Activated naive CD8-positive, alpha-beta T cell treated with anti-CD3 and anti-CD28 coated beads for 36 hours (primary cell): ENCODE measurements at regions not wholly inside any gene's neighbourhood (a gene's known extent, or its start where the extent isn't known, plus 50 kb on each side); places are given as distances from the start of the nearest gene placed in this dataset.
"Not testable (repeated sequence)": the region's sequence is repeated elsewhere in the genome, so short reads cannot be mapped to it uniquely, and the experiment has no call there.

ENCODE experiments used
- DNase-seq: peaks from one replicate; pipeline ENCODE4 v3.0.0; 2021
- H3K27ac Mint-ChIP-seq: one replicate; pipeline ENCODE4 v1.8.0; 2022; ENCODE audit warnings: mild to moderate bottlenecking, moderate library complexity, mixed read lengths
- H3K27me3 Mint-ChIP-seq: one replicate; pipeline ENCODE4 v1.8.0; 2022; ENCODE audit warnings: mild to moderate bottlenecking, mixed read lengths
- H3K36me3 Mint-ChIP-seq: one replicate; pipeline ENCODE4 v1.8.0; 2021; ENCODE audit warnings: mild to moderate bottlenecking, mixed read lengths
- H3K4me1 Mint-ChIP-seq: one replicate; pipeline ENCODE4 v1.8.0; 2021; ENCODE audit warnings: mixed read lengths
- H3K4me3 Mint-ChIP-seq: one replicate; pipeline ENCODE4 v1.8.0; 2022; ENCODE audit warnings: mild to moderate bottlenecking, moderate library complexity, mixed read lengths
- H3K9me3 Mint-ChIP-seq: one replicate; pipeline ENCODE4 v1.8.0; 2022; ENCODE audit warnings: mixed read lengths

DNA sequence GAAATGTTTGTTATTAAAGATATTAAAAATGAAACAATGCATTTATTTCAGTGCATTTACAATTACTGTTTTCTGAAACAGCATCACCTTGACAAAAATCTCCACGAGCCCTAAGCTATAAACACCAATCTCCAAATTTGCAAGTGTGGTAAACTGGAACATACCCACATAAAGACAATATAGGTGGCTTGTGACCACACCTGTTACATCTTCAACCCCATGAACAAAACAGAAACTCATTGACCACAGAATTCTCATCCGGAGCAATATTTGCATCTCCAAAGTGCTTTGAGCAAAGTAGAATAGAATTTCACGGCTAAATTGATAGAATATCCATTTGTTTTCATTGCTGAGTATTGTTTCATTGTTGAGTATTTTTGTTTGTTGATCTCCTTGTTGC, 375.2 kb upstream of the FLRT2 start:
- Mint-ChIP-seq H3K27me3 (no peaks in the 10 kb centered on the region), H3K9me3 (peaks cover 5% of the 10 kb centered on the region), H3K4me3 (no peak overlapping the region), H3K27ac (no peak overlapping the region), H3K36me3 (no peaks in the 10 kb centered on the region), H3K4me1 (no peaks in the 10 kb centered on the region)
- DNase-seq: no peak

DNA sequence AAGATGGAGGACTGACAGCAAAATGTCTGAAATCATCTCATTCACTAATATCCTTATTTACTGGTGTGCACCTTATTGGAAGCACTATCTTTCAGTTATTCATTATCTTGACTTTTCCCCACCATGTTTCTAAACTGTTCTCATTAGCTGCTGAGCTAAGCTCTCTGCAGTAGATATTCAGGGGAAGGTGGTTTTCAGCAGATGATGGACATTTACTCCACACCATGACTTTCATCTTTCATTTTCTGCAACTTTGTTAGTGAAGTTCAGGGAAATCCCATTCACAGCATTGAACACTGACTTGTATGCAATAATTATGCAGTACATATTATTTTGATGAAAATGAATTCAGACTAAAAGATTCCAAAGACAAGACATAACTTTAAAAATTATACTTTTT, 373.6 kb upstream of the FLRT2 start:
- Mint-ChIP-seq H3K9me3 (peaks cover 4% of the 10 kb centered on the region), H3K4me3 (no peak overlapping the region), H3K4me1 (no peaks in the 10 kb centered on the region), H3K36me3 (no peaks in the 10 kb centered on the region), H3K27ac (no peak overlapping the region), H3K27me3 (no peaks in the 10 kb centered on the region)
- DNase-seq: no peak

DNA sequence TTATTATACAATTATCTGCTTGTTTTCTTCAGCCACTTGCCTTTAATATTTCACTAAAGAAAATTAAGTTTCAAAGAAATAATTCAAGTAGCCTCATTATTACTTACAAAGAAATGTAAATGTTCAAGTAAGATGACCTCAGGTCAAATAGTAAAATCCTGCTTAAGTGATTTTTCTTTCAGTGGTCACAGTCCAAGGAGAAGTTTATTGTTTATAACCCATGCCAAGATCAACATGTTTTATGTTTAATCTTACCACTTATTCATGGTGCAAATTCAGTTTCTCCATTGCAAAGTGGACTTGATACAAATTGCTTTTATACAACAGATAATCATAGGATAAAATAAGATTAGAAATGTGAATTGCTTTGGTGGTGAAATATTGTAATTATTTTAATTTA, 370.2 kb upstream of the FLRT2 start:
- H3K27ac Mint-ChIP-seq: no peak overlapping the region

DNA sequence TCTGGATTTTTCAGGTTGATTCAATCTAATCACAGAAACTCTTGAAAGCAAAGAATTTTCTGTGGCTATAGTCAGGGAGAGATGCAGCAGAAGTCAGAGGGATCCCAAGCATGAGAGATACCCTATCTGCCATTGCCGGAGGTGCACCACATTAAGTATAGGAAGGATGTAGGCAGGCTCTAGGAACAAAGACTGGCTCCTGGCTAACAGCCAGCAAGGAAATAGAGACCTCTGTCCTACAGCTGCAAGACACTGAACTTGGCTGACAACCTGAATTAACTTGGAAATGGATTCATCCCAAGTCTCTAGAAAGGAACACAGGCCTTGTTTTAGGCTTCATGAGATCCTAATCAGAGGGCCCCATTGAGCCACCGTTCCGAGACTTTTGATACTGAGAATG, 364.9 kb upstream of the FLRT2 start:
- Mint-ChIP-seq H3K9me3 (peaks cover 6% of the 10 kb centered on the region), H3K4me3 (no peak overlapping the region), H3K27ac (no peak overlapping the region), H3K4me1 (no peaks in the 10 kb centered on the region), H3K27me3 (no peaks in the 10 kb centered on the region), H3K36me3 (no peaks in the 10 kb centered on the region)
- no peak for DNase-seq

More for the DNA sequence above, 370.2 kb upstream of the FLRT2 start:
- Mint-ChIP-seq H3K27me3 (no peaks in the 10 kb centered on the region), H3K36me3 (no peaks in the 10 kb centered on the region), H3K4me1 (no peaks in the 10 kb centered on the region), H3K4me3 (no peak overlapping the region), H3K9me3 (peaks cover 8% of the 10 kb centered on the region)
- no peak for DNase-seq

DNA sequence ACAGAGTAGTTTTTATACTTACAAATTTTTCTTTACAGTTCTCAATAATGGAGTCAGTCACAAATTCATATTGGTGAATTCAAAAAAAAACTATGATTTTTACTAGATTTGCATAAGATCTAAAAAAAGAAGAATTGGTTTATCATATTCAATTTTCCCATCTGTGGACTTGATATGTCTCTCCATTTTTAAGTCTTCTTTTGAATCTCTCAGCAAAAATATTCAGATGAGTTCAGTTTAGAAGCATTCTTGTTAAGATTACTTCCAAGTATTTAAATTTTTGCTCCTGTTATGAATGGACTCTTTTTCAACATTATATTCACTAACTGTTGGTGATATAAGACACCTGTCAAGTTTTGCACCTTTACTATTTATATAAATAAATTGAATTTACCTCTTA, 360.6 kb upstream of the FLRT2 start:
- Mint-ChIP-seq H3K4me3 (no peak overlapping the region), H3K36me3 (no peaks in the 10 kb centered on the region), H3K27me3 (no peaks in the 10 kb centered on the region), H3K27ac (no peak overlapping the region), H3K9me3 (no peaks in the 10 kb centered on the region), H3K4me1 (no peaks in the 10 kb centered on the region)
- no peak for DNase-seq

DNA sequence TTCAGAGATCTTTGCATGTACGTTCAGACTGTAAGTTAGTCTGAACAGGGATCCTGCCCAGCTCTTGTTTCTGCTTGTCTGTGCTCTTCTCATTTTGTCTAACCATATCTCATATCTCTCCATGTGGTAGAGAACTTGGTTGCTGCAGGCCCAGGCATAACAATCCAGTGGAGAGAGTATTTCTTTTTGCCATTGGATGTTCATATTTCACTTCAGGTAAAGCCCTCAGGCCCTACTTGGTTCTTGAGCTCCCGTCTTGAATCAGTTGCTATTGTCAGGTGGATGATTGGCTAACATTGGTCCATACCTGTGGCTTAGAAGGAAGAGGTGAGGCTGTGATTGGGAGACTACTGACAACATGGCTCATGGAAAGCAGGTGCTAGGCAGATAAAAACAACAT, 357.7 kb upstream of the FLRT2 start:
- Mint-ChIP-seq H3K27me3 (no peaks in the 10 kb centered on the region), H3K9me3 (no peaks in the 10 kb centered on the region), H3K27ac (no peak overlapping the region), H3K4me3 (no peak overlapping the region), H3K36me3 (no peaks in the 10 kb centered on the region), H3K4me1 (no peaks in the 10 kb centered on the region)
- no peak for DNase-seq

DNA sequence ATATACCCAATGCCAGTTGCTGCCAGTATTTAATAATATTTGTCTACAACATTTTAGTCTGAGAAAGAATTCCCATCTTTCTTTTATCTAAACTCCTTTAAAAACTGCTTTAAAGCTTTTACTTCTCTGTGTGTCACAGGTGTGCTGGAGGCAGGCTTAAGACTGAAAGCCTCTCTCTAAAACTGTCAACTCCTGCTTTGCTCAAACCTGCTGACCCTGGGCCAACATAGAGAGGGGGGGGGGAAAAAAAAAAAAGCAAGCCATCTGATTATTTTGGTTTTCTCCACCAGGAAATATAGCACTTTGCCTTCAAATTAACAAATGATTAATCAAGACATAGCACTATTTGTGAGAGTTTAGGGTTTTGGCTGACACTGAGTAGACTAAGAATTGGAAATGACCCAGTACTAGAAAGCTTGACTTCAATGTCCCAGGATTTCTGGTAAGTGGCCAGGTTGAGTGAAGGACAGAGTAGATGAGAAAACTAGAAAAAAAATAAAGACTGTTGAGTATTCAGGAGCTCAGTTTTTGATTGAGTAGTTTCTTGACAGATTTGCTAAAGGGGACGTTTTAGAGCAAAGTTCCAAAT, 357.0 kb upstream of the FLRT2 start:
- no peak for DNase-seq
- H3K27me3 Mint-ChIP-seq: no peaks in the 10 kb centered on the region
- no peak overlapping the region for H3K4me3 Mint-ChIP-seq
- peaks cover 3% of the 10 kb centered on the region for H3K9me3 Mint-ChIP-seq
- no peak overlapping the region for H3K27ac Mint-ChIP-seq
- H3K36me3 Mint-ChIP-seq: no peaks in the 10 kb centered on the region
- H3K4me1 Mint-ChIP-seq: no peaks in the 10 kb centered on the region

DNA sequence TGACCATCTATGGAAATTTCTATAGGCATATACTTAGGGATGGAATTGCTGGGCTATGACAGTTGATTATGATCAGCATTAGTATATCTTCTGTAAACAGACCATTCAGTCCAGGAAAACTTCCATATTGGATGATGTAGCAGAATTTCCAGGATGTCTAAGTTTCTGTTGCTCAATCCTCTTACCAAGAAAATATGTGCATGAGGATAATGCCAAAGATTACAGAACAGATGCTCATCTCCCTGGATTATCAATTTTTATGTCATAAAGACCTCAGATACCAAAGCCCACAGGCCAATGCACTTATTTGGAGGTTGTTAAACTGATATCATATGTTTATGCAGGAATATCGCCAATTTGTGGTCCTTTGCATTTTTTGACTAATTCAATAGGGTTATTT, 354.4 kb upstream of the FLRT2 start:
- Mint-ChIP-seq H3K27me3 (no peaks in the 10 kb centered on the region), H3K4me1 (no peaks in the 10 kb centered on the region), H3K4me3 (no peak overlapping the region), H3K9me3 (peaks cover 3% of the 10 kb centered on the region), H3K27ac (no peak overlapping the region), H3K36me3 (no peaks in the 10 kb centered on the region)
- no peak for DNase-seq

DNA sequence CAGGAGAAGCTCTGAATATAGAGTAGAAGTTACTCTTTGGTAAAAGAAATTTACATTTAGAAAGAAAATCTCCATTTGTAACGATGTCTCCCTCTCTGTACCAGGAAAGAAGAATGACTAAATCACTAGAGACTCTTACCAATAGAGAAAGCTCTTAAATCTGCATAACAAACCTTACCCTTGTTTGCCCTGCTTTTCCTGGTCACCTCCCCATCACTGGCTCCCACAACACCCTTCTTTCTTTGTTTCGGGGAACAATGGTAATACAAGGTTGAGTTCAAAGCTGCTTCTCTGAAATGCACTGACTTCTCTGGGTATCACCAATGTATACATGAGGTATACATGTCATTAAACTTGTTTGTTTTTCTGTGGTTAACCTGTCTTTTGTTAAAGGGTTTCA, 351.1 kb upstream of the FLRT2 start:
- Mint-ChIP-seq H3K9me3 (peaks cover 3% of the 10 kb centered on the region), H3K4me3 (no peak overlapping the region), H3K27me3 (no peaks in the 10 kb centered on the region), H3K27ac (no peak overlapping the region), H3K4me1 (no peaks in the 10 kb centered on the region), H3K36me3 (no peaks in the 10 kb centered on the region)
- DNase-seq: no peak

DNA sequence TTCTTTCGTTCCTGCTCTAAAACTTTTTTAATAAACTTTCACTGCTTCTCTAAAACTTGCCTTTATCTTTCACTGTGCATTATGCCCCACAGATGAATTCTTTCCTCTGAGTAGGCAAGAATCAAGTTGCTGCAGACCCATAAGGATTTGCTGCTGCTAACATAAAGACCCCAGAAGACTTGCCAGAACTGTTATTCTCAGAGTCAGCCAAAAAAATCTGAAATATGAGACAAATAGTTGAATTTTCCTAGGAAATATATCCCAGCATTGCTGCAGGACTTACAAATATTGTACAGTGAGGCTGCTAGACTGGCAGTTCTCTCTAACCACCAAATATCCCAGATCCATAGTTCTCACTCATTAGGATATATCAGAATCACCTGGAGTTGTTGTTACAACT, 349.1 kb upstream of the FLRT2 start:
- Mint-ChIP-seq H3K4me3 (no peak overlapping the region), H3K27ac (no peak overlapping the region), H3K36me3 (no peaks in the 10 kb centered on the region), H3K4me1 (no peaks in the 10 kb centered on the region), H3K27me3 (no peaks in the 10 kb centered on the region), H3K9me3 (peaks cover 3% of the 10 kb centered on the region)
- DNase-seq: no peak

DNA sequence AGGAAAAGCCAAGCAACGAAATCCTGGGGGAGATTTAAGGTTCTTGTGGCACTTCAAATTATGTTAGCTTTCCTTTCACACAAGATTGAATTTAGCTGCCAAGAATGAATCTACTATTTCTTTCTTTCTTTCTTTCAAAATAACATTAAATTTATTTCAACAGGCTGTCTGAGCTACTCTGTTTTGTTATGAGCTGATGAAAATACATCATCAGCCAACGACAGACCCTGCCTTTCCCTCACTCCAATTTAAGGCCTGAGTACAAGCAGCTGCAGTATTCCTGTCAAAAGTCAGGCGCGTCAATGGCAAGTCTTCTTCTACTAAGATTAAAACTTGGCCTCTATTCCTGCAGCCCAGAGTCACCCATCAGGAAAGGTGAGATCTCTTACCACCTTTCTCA, 347.7 kb upstream of the FLRT2 start:
- peaks cover 3% of the 10 kb centered on the region for H3K9me3 Mint-ChIP-seq
- H3K27ac Mint-ChIP-seq: no peak overlapping the region
- H3K4me1 Mint-ChIP-seq: no peaks in the 10 kb centered on the region
- H3K36me3 Mint-ChIP-seq: no peaks in the 10 kb centered on the region
- no peak overlapping the region for H3K4me3 Mint-ChIP-seq
- no peaks in the 10 kb centered on the region for H3K27me3 Mint-ChIP-seq
- DNase-seq: no peak

DNA sequence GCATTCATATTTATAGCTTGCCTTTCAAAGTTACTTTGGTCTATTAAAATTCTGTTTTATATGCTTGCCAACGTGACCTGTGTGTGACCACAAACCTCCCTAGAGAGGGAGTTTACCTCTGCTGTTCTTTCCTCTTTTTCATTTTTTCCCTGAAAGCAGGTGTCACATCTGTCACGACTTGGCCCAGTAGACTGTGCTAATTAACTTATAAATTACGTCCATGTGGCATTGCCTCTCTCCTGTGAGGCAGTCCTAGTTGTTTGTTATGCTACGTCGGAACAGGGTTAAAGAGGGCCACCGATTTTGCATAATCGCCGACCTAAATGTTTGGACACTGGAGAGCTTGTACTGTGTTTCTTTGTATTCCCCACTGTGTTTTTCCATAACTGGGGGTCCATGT, 343.9 kb upstream of the FLRT2 start:
- Mint-ChIP-seq H3K27ac (no peak overlapping the region), H3K4me3 (no peak overlapping the region), H3K36me3 (no peaks in the 10 kb centered on the region), H3K9me3 (no peaks in the 10 kb centered on the region), H3K4me1 (no peaks in the 10 kb centered on the region), H3K27me3 (no peaks in the 10 kb centered on the region)
- no peak for DNase-seq

DNA sequence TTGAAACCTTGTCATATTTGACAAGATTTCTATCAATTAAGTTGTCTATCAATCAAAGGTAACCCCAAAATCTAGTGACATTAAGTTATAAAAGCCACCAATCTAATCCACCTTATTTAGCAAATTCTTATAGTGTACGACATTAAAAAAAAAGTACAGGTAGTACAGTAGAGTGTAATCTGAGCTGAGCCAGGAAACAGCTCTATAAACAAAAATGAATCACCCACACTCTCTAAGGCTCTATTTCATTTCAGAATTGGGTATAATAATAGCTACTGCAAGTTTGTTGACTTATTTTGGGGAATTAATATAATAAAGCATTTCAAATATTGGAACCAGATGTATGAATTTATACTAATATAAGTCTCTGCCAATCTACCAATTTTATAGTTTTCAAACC, 342.4 kb upstream of the FLRT2 start:
- DNase-seq: no peak
- Mint-ChIP-seq H3K27me3 (no peaks in the 10 kb centered on the region), H3K27ac (no peak overlapping the region)

DNA sequence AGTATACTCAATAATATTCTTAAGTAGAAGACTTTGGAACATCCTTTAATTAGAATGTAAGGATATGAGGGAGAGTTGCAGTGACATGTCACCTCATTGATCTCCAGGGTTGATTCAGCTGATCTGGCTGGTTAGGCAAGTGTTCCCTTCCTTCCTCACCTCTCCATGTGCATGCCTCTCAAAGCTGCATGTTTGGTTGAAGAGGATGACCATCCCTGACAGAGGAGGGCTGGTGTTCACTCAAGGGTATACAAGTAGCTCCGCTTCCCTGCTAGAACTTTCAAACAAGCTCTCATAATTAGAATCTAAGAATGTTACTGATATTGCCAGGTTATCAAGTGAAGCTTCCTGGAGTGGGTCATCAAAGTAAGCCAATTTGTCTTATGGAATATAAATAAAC, 341.1 kb upstream of the FLRT2 start:
- Mint-ChIP-seq H3K36me3 (no peaks in the 10 kb centered on the region), H3K27ac (no peak overlapping the region), H3K9me3 (peaks cover 3% of the 10 kb centered on the region), H3K27me3 (no peaks in the 10 kb centered on the region), H3K4me1 (no peaks in the 10 kb centered on the region), H3K4me3 (no peak overlapping the region)
- no peak for DNase-seq

More for the DNA sequence above, 342.4 kb upstream of the FLRT2 start:
- Mint-ChIP-seq H3K36me3 (no peaks in the 10 kb centered on the region), H3K9me3 (no peaks in the 10 kb centered on the region), H3K4me3 (no peak overlapping the region), H3K4me1 (no peaks in the 10 kb centered on the region)

DNA sequence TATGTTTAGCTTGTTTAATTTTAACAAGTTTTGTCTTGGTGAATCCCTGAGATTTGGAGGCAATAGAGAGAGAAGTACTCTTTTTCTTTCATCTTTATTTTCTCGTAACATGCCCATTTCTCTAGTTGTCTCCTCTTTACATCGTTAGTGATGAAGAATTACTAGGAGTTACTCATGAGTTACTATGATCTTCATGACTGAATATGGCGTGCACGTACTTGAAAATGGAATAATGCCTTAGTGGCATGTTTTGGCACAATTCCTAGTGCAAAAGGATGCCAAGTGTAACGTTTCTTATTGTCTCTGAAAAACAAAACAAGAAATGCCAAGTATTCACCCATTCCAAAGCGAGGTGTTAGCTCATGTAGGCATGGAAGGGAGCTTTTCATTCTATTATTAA, 340.7 kb upstream of the FLRT2 start:
- H3K27ac Mint-ChIP-seq: not testable (repeated sequence)

DNA sequence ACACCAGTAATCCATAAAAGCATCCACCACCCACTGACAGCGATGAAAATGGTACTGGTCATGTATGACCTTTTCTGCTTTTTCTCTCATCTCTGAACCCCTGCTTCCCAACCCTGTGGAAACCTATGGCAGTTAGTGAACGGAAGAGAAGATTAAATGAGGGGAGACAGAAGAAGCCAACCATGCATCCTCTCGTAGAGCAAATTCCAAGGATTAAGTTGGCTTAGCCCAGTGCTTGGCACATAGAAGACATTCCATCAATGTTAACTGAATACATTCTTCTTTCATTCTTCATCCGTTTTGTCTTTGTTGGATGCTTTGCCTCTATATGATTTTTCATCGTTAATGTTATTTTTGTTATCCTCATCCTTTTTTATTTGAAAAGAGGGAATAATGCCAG, 339.7 kb upstream of the FLRT2 start:
- Mint-ChIP-seq H3K27ac (no peak overlapping the region), H3K27me3 (no peaks in the 10 kb centered on the region), H3K9me3 (peaks cover 5% of the 10 kb centered on the region), H3K36me3 (no peaks in the 10 kb centered on the region), H3K4me1 (no peaks in the 10 kb centered on the region), H3K4me3 (no peak overlapping the region)
- DNase-seq: no peak

More for the DNA sequence above, 340.7 kb upstream of the FLRT2 start:
- not testable (repeated sequence) for H3K9me3 Mint-ChIP-seq, H3K4me1 Mint-ChIP-seq, H3K27me3 Mint-ChIP-seq, DNase-seq, H3K36me3 Mint-ChIP-seq, H3K4me3 Mint-ChIP-seq

DNA sequence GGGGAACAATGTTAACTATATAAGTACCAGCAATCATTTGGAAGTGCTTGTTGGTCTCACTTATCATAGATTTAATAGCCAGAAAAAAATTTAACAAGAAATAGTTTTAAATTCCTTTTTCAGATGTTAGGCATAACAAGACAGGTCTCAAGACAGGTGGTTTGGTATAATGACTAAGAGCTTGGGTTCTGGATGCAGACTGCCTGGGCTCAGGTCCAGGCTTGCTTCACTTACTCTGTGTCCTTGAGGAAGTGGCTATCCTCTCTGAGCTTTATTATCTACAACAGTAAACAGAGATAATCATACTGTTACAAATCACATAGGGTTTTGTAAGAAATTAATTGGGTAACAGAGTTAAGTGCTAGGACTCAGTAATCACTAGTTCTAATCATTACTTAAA, 338.0 kb upstream of the FLRT2 start:
- H3K4me1 Mint-ChIP-seq: no peaks in the 10 kb centered on the region
- no peaks in the 10 kb centered on the region for H3K27me3 Mint-ChIP-seq
- no peak for DNase-seq
- no peak overlapping the region for H3K4me3 Mint-ChIP-seq
- H3K9me3 Mint-ChIP-seq: peaks cover 7% of the 10 kb centered on the region
- H3K27ac Mint-ChIP-seq: no peak overlapping the region
- H3K36me3 Mint-ChIP-seq: no peaks in the 10 kb centered on the region
